Mesenchymal stem cell (in vitro differentiated cells and primary cell): ENCODE measurements at regions not wholly inside any gene's neighbourhood (a gene's known extent, or its start where the extent isn't known, plus 50 kb on each side); places are given as distances from the start of the nearest gene placed in this dataset.

Experiments
- DNase-seq: peaks from one replicate; pipeline ENCODE4 v3.0.0-alpha.2; 2013
- H2AFZ ChIP-seq: one replicate; pipeline ENCODE4 v1.6.1; 2013; ENCODE audit warnings: low read depth, mild to moderate bottlenecking, control low read depth, inconsistent platforms, low read length, moderate library complexity
- H2AK5ac ChIP-seq: 2 replicates; pipeline ENCODE4 v1.6.1; 2013; ENCODE audit warnings: low read length, moderate library complexity, mild to moderate bottlenecking, inconsistent platforms; ENCODE audit not compliant: severe bottlenecking
- H2BK120ac ChIP-seq: one replicate; pipeline ENCODE4 v1.6.1; 2013; ENCODE audit warnings: low read depth, mild to moderate bottlenecking, inconsistent platforms, low read length, moderate library complexity
- H2BK12ac ChIP-seq, 2 experiments: one replicate each; pipeline ENCODE4 v1.6.1; 2013; ENCODE audit warnings: inconsistent platforms in 2 of 2, low read length in 2 of 2, mild to moderate bottlenecking in 2 of 2, moderate library complexity in 2 of 2, control low read depth in 1 of 2
- H2BK15ac ChIP-seq: one replicate; pipeline ENCODE4 v1.6.1; 2013; ENCODE audit warnings: mild to moderate bottlenecking, low read depth, inconsistent platforms; ENCODE audit not compliant: poor library complexity, severe bottlenecking
- H2BK5ac ChIP-seq: 2 replicates; pipeline ENCODE4 v1.6.1; 2013; ENCODE audit warnings: low read depth, mild to moderate bottlenecking, low read length, control low read depth, inconsistent platforms; ENCODE audit not compliant: poor library complexity, severe bottlenecking
- H3K14ac ChIP-seq, 2 experiments: one replicate each; pipeline ENCODE4 v1.6.1; 2013; ENCODE audit warnings: inconsistent platforms in 2 of 2, low read length in 2 of 2, control low read depth in 1 of 2, mild to moderate bottlenecking in 1 of 2, moderate library complexity in 1 of 2
- H3K18ac ChIP-seq, 2 experiments: one replicate each; pipeline ENCODE4 v1.6.1; 2013; ENCODE audit warnings: inconsistent platforms in 2 of 2, low read length in 2 of 2, control low read depth in 1 of 2, low read depth in 1 of 2, mild to moderate bottlenecking in 1 of 2
- H3K23ac ChIP-seq, 2 experiments: one replicate each; pipeline ENCODE4 v1.6.1; 2013; ENCODE audit warnings: inconsistent platforms in 2 of 2, low read length in 2 of 2, mild to moderate bottlenecking in 2 of 2, moderate library complexity in 2 of 2, control low read depth in 1 of 2
- H3K27ac ChIP-seq: 2 replicates; pipeline ENCODE4 v1.5.1; 2013; ENCODE audit warnings: mild to moderate bottlenecking, moderate library complexity, low read length, control low read depth, inconsistent platforms; ENCODE audit not compliant: poor library complexity, severe bottlenecking
- H3K27me3 ChIP-seq, 2 experiments: 2 replicates each; pipeline versions ENCODE4 v1.6.1 to v1.7.0; 2013; ENCODE audit warnings: low read length in 2 of 2, mild to moderate bottlenecking in 2 of 2, moderate library complexity in 2 of 2, control low read depth in 1 of 2, inconsistent platforms in 1 of 2; ENCODE audit not compliant: control insufficient read depth in 1 of 2, insufficient read depth in 1 of 2
- H3K36me3 ChIP-seq, 2 experiments: 2 replicates each; pipeline versions ENCODE4 v1.6.1 to v1.7.0; 2013; ENCODE audit warnings: low read length in 2 of 2, control low read depth in 1 of 2, inconsistent platforms in 1 of 2, low read depth in 1 of 2, mild to moderate bottlenecking in 1 of 2; ENCODE audit not compliant: insufficient read depth in 2 of 2, control insufficient read depth in 1 of 2
- H3K4ac ChIP-seq, 2 experiments: one replicate each; pipeline ENCODE4 v1.6.1; 2013; ENCODE audit warnings: inconsistent platforms in 2 of 2, low read length in 2 of 2, mild to moderate bottlenecking in 2 of 2, moderate library complexity in 2 of 2, control low read depth in 1 of 2, low read depth in 1 of 2
- H3K4me1 ChIP-seq: 2 replicates; pipeline ENCODE4 v1.6.1; 2013; ENCODE audit warnings: low read depth, low read length, control low read depth; ENCODE audit not compliant: control insufficient read depth, insufficient read depth
- H3K4me2 ChIP-seq: 2 replicates; pipeline ENCODE4 v1.6.1; 2013; ENCODE audit warnings: low read length, mild to moderate bottlenecking, inconsistent platforms; ENCODE audit not compliant: poor library complexity, severe bottlenecking
- H3K4me3 ChIP-seq, 2 experiments: 2 replicates each; pipeline versions ENCODE4 v1.5.1 to v1.7.0; 2013; ENCODE audit warnings: low read length in 2 of 2, mild to moderate bottlenecking in 2 of 2, control low read depth in 1 of 2, low read depth in 1 of 2; ENCODE audit not compliant: insufficient read depth in 1 of 2
- H3K79me1 ChIP-seq: replicated peaks from 2 replicates; pipeline ENCODE4 v1.6.1; 2013; ENCODE audit warnings: mild to moderate bottlenecking, control low read depth, low read length, inconsistent platforms; ENCODE audit not compliant: poor library complexity, severe bottlenecking
- H3K9ac ChIP-seq: 2 replicates; pipeline ENCODE4 v1.7.0; 2013; ENCODE audit warnings: mild to moderate bottlenecking, low read length, moderate library complexity
- H3K9me3 ChIP-seq: 2 replicates; pipeline ENCODE4 v1.7.0; 2013; ENCODE audit warnings: mild to moderate bottlenecking, low read length; ENCODE audit not compliant: control insufficient read depth
- H4K8ac ChIP-seq: one replicate; pipeline ENCODE4 v1.6.1; 2013; ENCODE audit warnings: inconsistent platforms, mild to moderate bottlenecking, low read length, moderate library complexity
- H4K91ac ChIP-seq: one replicate; pipeline ENCODE4 v1.6.1; 2013; ENCODE audit warnings: mild to moderate bottlenecking, low read length, inconsistent platforms
- WGBS: methylation state at CpG from one replicate; pipeline ENCODE4 v1.1.7; 2013; ENCODE audit warnings: mixed read lengths; 5-methylcytosine and 5-hydroxymethylcytosine counted together

GRCh38 chr1:186768906-186769305 is 59.8 kb upstream of the PLA2G4A start:
- no peak overlapping the region for H3K9ac ChIP-seq
- H3K36me3 ChIP-seq: no peaks in the 10 kb centered on the region
- no peaks in the 10 kb centered on the region for H3K9me3 ChIP-seq
- H2BK15ac ChIP-seq: no peak overlapping the region
- no peak overlapping the region for H3K4me2 ChIP-seq
- no peaks in the 10 kb centered on the region for H3K4me1 ChIP-seq
- H2AFZ ChIP-seq: no peak overlapping the region
- no peaks in the 10 kb centered on the region for H3K27me3 ChIP-seq
- H3K23ac ChIP-seq: no peak overlapping the region
- no peak overlapping the region for H3K4me3 ChIP-seq
- H3K27ac ChIP-seq: no peak overlapping the region
- no peak overlapping the region for H4K8ac ChIP-seq
- no peak overlapping the region for H3K18ac ChIP-seq
- no peaks in the 10 kb centered on the region for H3K79me1 ChIP-seq
- no peak overlapping the region for H2AK5ac ChIP-seq
- DNase-seq: no peak
- no peak overlapping the region for H2BK5ac ChIP-seq
- H4K91ac ChIP-seq: no peak overlapping the region
- no peak overlapping the region for H2BK12ac ChIP-seq
- H3K14ac ChIP-seq: no peak overlapping the region
- H2BK120ac ChIP-seq: no peak overlapping the region
- H3K4ac ChIP-seq: no peak overlapping the region

GRCh38 chr1:186765446-186765845 is 63.3 kb upstream of the PLA2G4A start:
- Histone ChIP-seq H3K4me1 (no peaks in the 10 kb centered on the region), H3K23ac (no peak overlapping the region), H3K27ac (no peak overlapping the region), H3K9me3 (no peaks in the 10 kb centered on the region), H2AK5ac (no peak overlapping the region), H2BK12ac (no peak overlapping the region), H4K91ac (no peak overlapping the region), H2AFZ (no peak overlapping the region), H3K4me3 (no peak overlapping the region), H3K14ac (no peak overlapping the region), H3K18ac (no peak overlapping the region), H3K27me3 (no peaks in the 10 kb centered on the region), H3K9ac (no peak overlapping the region), H2BK5ac (no peak overlapping the region), H2BK15ac (no peak overlapping the region), H3K4me2 (no peak overlapping the region), H4K8ac (no peak overlapping the region), H2BK120ac (no peak overlapping the region), H3K79me1 (no peaks in the 10 kb centered on the region), H3K4ac (no peak overlapping the region), H3K36me3 (no peaks in the 10 kb centered on the region)
- DNase-seq: no peak
- WGBS: 89% methylated on average over 1 of the region's 1 CpG

GRCh38 chr1:186763107-186763506 is 65.6 kb upstream of the PLA2G4A start:
- Histone ChIP-seq H3K23ac (no peak overlapping the region), H3K27ac (no peak overlapping the region), H3K4me3 (no peak overlapping the region), H3K36me3 (no peaks in the 10 kb centered on the region), H3K18ac (no peak overlapping the region), H3K27me3 (no peaks in the 10 kb centered on the region), H3K4me2 (no peak overlapping the region), H3K14ac (no peak overlapping the region), H4K8ac (no peak overlapping the region), H2BK15ac (no peak overlapping the region), H2BK12ac (no peak overlapping the region), H3K79me1 (no peaks in the 10 kb centered on the region), H2AK5ac (no peak overlapping the region), H3K4me1 (no peaks in the 10 kb centered on the region), H4K91ac (no peak overlapping the region), H2BK120ac (no peak overlapping the region), H2AFZ (no peak overlapping the region), H3K9me3 (no peaks in the 10 kb centered on the region), H2BK5ac (no peak overlapping the region), H3K4ac (no peak overlapping the region), H3K9ac (peak overlapping the region; percentile 41)
- DNase-seq: peak; percentile 82
- no CpG with 5 or more reads among the region's 1 CpG for WGBS

- no peak overlapping the region for H3K4me3 ChIP-seq
- no peak overlapping the region for H2AFZ ChIP-seq
- no peak overlapping the region for H2AK5ac ChIP-seq
- H2BK5ac ChIP-seq: no peak overlapping the region
- no peaks in the 10 kb centered on the region for H3K9me3 ChIP-seq
- no peak overlapping the region for H2BK15ac ChIP-seq
- no peaks in the 10 kb centered on the region for H3K27me3 ChIP-seq
- no peak overlapping the region for H2BK12ac ChIP-seq
- H2BK120ac ChIP-seq: no peak overlapping the region
- no peaks in the 10 kb centered on the region for H3K79me1 ChIP-seq
- no peak overlapping the region for H3K14ac ChIP-seq
- no peak overlapping the region for H3K18ac ChIP-seq
- no peak overlapping the region for H3K4ac ChIP-seq
- no peak for DNase-seq
- no peaks in the 10 kb centered on the region for H3K36me3 ChIP-seq
- H3K4me1 ChIP-seq: no peaks in the 10 kb centered on the region
- no peak overlapping the region for H3K27ac ChIP-seq
- H3K4me2 ChIP-seq: no peak overlapping the region
- no peak overlapping the region for H4K91ac ChIP-seq
- H3K9ac ChIP-seq: peak overlapping the region; percentile 41
- H3K23ac ChIP-seq: no peak overlapping the region
- H4K8ac ChIP-seq: no peak overlapping the region
Observed at GRCh38 chr1:186762653-186763052, 66.1 kb upstream of the PLA2G4A start.
